H9 (cell line): ENCODE measurements at regions not wholly inside any gene's neighbourhood (a gene's known extent, or its start where the extent isn't known, plus 50 kb on each side); places are given as distances from the start of the nearest gene placed in this dataset.

Experiments used
- DNase-seq: peaks from one replicate; pipeline ENCODE4 v3.0.0-alpha.2; 2017
- H2AFZ ChIP-seq: one replicate; pipeline ENCODE4 v1.6.1; 2013; ENCODE audit warnings: mild to moderate bottlenecking, low read length, control low read depth, moderate library complexity
- H2AK5ac ChIP-seq: 2 replicates; pipeline ENCODE4 v1.6.1; 2013; ENCODE audit warnings: low read length, control low read depth, mixed read lengths; ENCODE audit not compliant: insufficient read length
- H2BK120ac ChIP-seq: one replicate; pipeline ENCODE4 v1.6.1; 2013; ENCODE audit warnings: low read depth, mild to moderate bottlenecking, low read length, control low read depth, inconsistent platforms; ENCODE audit not compliant: poor library complexity, severe bottlenecking
- H2BK12ac ChIP-seq: 2 replicates; pipeline ENCODE4 v1.6.1; 2013; ENCODE audit warnings: low read length, control low read depth, mixed read lengths, low read depth; ENCODE audit not compliant: insufficient read length
- H2BK15ac ChIP-seq: 2 replicates; pipeline ENCODE4 v1.6.1; 2013; ENCODE audit warnings: low read depth, low read length, control low read depth
- H2BK20ac ChIP-seq: one replicate; pipeline ENCODE4 v1.6.1; 2013; ENCODE audit warnings: low read depth, mild to moderate bottlenecking, low read length, control low read depth, inconsistent platforms; ENCODE audit not compliant: poor library complexity, severe bottlenecking
- H2BK5ac ChIP-seq: 2 replicates; pipeline ENCODE4 v1.6.1; 2013; ENCODE audit warnings: low read length, control low read depth, mixed read lengths; ENCODE audit not compliant: insufficient read length
- H3K14ac ChIP-seq: 2 replicates; pipeline ENCODE4 v1.6.1; 2013; ENCODE audit warnings: low read length, control low read depth; ENCODE audit not compliant: insufficient read depth
- H3K18ac ChIP-seq: 2 replicates; pipeline ENCODE4 v1.6.1; 2013; ENCODE audit warnings: low read depth, mild to moderate bottlenecking, mixed read lengths, low read length, control low read depth; ENCODE audit not compliant: insufficient read length
- H3K23ac ChIP-seq: 2 replicates; pipeline ENCODE4 v1.6.1; 2013; ENCODE audit warnings: low read length, control low read depth, mixed read lengths, low read depth; ENCODE audit not compliant: insufficient read length
- H3K23me2 ChIP-seq: 2 replicates; pipeline ENCODE4 v1.6.1; 2013; ENCODE audit warnings: low read depth, mild to moderate bottlenecking, mixed read lengths, low read length, control low read depth; ENCODE audit not compliant: insufficient read length, poor library complexity, severe bottlenecking
- H3K27ac ChIP-seq: 2 replicates; pipeline ENCODE4 v1.5.1; 2013; ENCODE audit warnings: low read length, control low read depth, mixed read lengths, low read depth; ENCODE audit not compliant: insufficient read length
- H3K27me3 ChIP-seq: 2 replicates; pipeline ENCODE4 v1.6.1; 2013; ENCODE audit warnings: low read length, control low read depth, inconsistent platforms; ENCODE audit not compliant: insufficient read depth
- H3K4ac ChIP-seq: 2 replicates; pipeline ENCODE4 v1.6.1; 2013; ENCODE audit warnings: low read depth, mild to moderate bottlenecking, control low read depth, inconsistent platforms, low read length, moderate library complexity
- H3K4me1 ChIP-seq: 2 replicates; pipeline ENCODE4 v1.6.1; 2013; ENCODE audit warnings: low read length, control low read depth, inconsistent platforms; ENCODE audit not compliant: insufficient read depth
- H3K4me2 ChIP-seq: 2 replicates; pipeline ENCODE4 v1.6.1; 2013; ENCODE audit warnings: low read length, control low read depth, mixed read lengths; ENCODE audit not compliant: insufficient read length, insufficient read depth
- H3K56ac ChIP-seq: 2 replicates; pipeline ENCODE4 v1.6.1; 2013; ENCODE audit warnings: low read depth, mild to moderate bottlenecking, mixed read lengths, low read length, control low read depth; ENCODE audit not compliant: insufficient read length
- H3K79me1 ChIP-seq: 2 replicates; pipeline ENCODE4 v1.6.1; 2013; ENCODE audit warnings: low read depth, mild to moderate bottlenecking, moderate library complexity, low read length, control low read depth, inconsistent platforms; ENCODE audit not compliant: insufficient read depth, poor library complexity, severe bottlenecking
- H3K79me2 ChIP-seq: 2 replicates; pipeline ENCODE4 v1.6.1; 2013; ENCODE audit warnings: low read length, control low read depth, inconsistent platforms; ENCODE audit not compliant: insufficient read depth
- H3K9ac ChIP-seq: 2 replicates; pipeline ENCODE4 v1.6.1; 2013; ENCODE audit warnings: low read length, control low read depth, mixed read lengths; ENCODE audit not compliant: insufficient read length; ENCODE audit errors: extremely low read depth
- H3K9me3 ChIP-seq: one replicate; pipeline ENCODE4 v1.6.1; 2013; ENCODE audit warnings: low read depth, low read length, inconsistent platforms; ENCODE audit not compliant: control insufficient read depth
- H3T11ph ChIP-seq: one replicate; pipeline ENCODE4 v1.6.1; 2013; ENCODE audit warnings: mild to moderate bottlenecking, low read length, control low read depth, inconsistent platforms
- H4K20me1 ChIP-seq: one replicate; pipeline ENCODE4 v1.6.1; 2013; ENCODE audit not compliant: control insufficient read depth, insufficient read length, insufficient read depth
- H4K5ac ChIP-seq: 2 replicates; pipeline ENCODE4 v1.6.1; 2013; ENCODE audit warnings: low read depth, mild to moderate bottlenecking, mixed read lengths, low read length, control low read depth; ENCODE audit not compliant: insufficient read length
- H4K8ac ChIP-seq: replicated peaks from 2 replicates; pipeline ENCODE4 v1.6.1; 2013; ENCODE audit warnings: low read length, control low read depth, mixed read lengths, low read depth; ENCODE audit not compliant: insufficient read length
- H4K91ac ChIP-seq: 2 replicates; pipeline ENCODE4 v1.6.1; 2013; ENCODE audit warnings: low read depth, mild to moderate bottlenecking, moderate library complexity, mixed read lengths, low read length, control low read depth; ENCODE audit not compliant: insufficient read length
- H3K27ac Mint-ChIP-seq, 3 experiments: 2 replicates in 2 of 3; 3 replicates in 1 of 3; pipeline ENCODE4 v1.8.0; 2020 to 2021; ENCODE audit warnings: mixed read lengths in 3 of 3, mild to moderate bottlenecking in 1 of 3, moderate library complexity in 1 of 3
- H3K27me3 Mint-ChIP-seq: 2 replicates; pipeline ENCODE4 v1.8.0; 2021; ENCODE audit warnings: low read depth, mild to moderate bottlenecking, moderate library complexity, mixed read lengths
- H3K36me3 Mint-ChIP-seq, 3 experiments: 2 replicates in 2 of 3; 3 replicates in 1 of 3; pipeline ENCODE4 v1.8.0; 2020 to 2021; ENCODE audit warnings: low read depth in 3 of 3, mixed read lengths in 3 of 3; ENCODE audit not compliant: insufficient read depth in 1 of 3
- H3K4me1 Mint-ChIP-seq, 2 experiments: 2 replicates each; pipeline ENCODE4 v1.8.0; 2020; ENCODE audit warnings: mixed read lengths in 2 of 2
- H3K4me3 Mint-ChIP-seq, 2 experiments: 2 replicates in 1 of 2; 3 replicates in 1 of 2; pipeline ENCODE4 v1.8.0; 2020 to 2021; ENCODE audit warnings: mild to moderate bottlenecking in 2 of 2, mixed read lengths in 2 of 2, moderate library complexity in 1 of 2
- H3K9me3 Mint-ChIP-seq, 2 experiments: 2 replicates in 1 of 2; 3 replicates in 1 of 2; pipeline ENCODE4 v1.8.0; 2020; ENCODE audit warnings: mild to moderate bottlenecking in 2 of 2, mixed read lengths in 2 of 2, moderate library complexity in 1 of 2
- CTCF ChIP-seq: fragments of 200-600 bp; sonication (generic); conservative IDR thresholded peaks from 3 replicates; pipeline ENCODE4 v1.8.0; 2021; ENCODE audit warnings: antibody characterized with exemption, mild to moderate bottlenecking
- WGBS: extraction: QIAGEN DNeasy Blood & Tissue Kit; methylation state at CpG from one replicate; pipeline ENCODE4 v1.1.7; 2013; ENCODE audit warnings: missing lambda C conversion rate, low lambda C conversion rate, mixed read lengths; ENCODE audit not compliant: insufficient read length; ENCODE audit errors: extremely low coverage; 5-methylcytosine and 5-hydroxymethylcytosine counted together

GRCh38 chr5:152942633-152943336, 537.7 kb upstream of the NMUR2 start:
- Histone ChIP-seq H3K56ac (no peak overlapping the region), H4K5ac (no peak overlapping the region), H4K20me1 (no peaks in the 10 kb centered on the region), H3K27ac (no peak overlapping the region), H2BK120ac (no peak overlapping the region), H3K14ac (no peak overlapping the region), H4K91ac (no peak overlapping the region), H3K79me1 (no peaks in the 10 kb centered on the region), H3K4me1 (no peaks in the 10 kb centered on the region), H3K27me3 (no peaks in the 10 kb centered on the region), H3K79me2 (no peaks in the 10 kb centered on the region), H3K23ac (no peak overlapping the region), H3K9ac (no peak overlapping the region), H2BK15ac (no peak overlapping the region), H2BK5ac (no peak overlapping the region), H2AK5ac (no peak overlapping the region), H3K4me2 (no peak overlapping the region), H2BK12ac (no peak overlapping the region), H3K4ac (no peak overlapping the region), H4K8ac (no peak overlapping the region), H3K23me2 (no peaks in the 10 kb centered on the region), H3T11ph (no peak overlapping the region), H2AFZ (no peak overlapping the region), H3K9me3 (no peaks in the 10 kb centered on the region), H2BK20ac (no peak overlapping the region), H3K18ac (no peak overlapping the region)
- Mint-ChIP-seq H3K27ac (no peak overlapping the region), H3K4me3 (no peak overlapping the region), H3K27me3 (no peaks in the 10 kb centered on the region), H3K9me3 (peaks cover 6 to 9% of the 10 kb centered on the region in 2 experiments), H3K4me1 (no peaks in the 10 kb centered on the region), H3K36me3 (peaks cover 0 to 7% (median 5%) of the 10 kb centered on the region in 3 experiments; a peak in 4 of 7 replicates)
- TF ChIP-seq CTCF, result no peak
- no CpG with 5 or more reads among the region's 5 CpGs for WGBS
- no peak for DNase-seq
